ENCODE measurements at regions not wholly inside any gene's neighbourhood (a gene's known extent, or its start where the extent isn't known, plus 50 kb on each side); places are given as distances from the start of the nearest gene placed in this dataset.

GRCh38 chr7:81648716-81649115, 121.1 kb downstream of the HGF start:
- no peak for TF ChIP-seq CTCF (conservative IDR thresholded peaks at IDR 0.05; ENCODE audit: low read depth, low read length)
- no peak for TF ChIP-seq EZH2phosphoT487 (IDR thresholded peaks at IDR 0.05; ENCODE audit: borderline replicate concordance, low read length)
- TF ChIP-seq EZH2 (IDR thresholded peaks at IDR 0.05; ENCODE audit: low read length, unreplicated experiment) = no peak
